ENCODE measurements at regions not wholly inside any gene's neighbourhood (a gene's known extent, or its start where the extent isn't known, plus 50 kb on each side); places are given as distances from the start of the nearest gene placed in this dataset.
"Not testable (repeated sequence)": the region's sequence is repeated elsewhere in the genome, so short reads cannot be mapped to it uniquely, and the experiment has no call there.

- DNase-seq, result no peak
Observed at GRCh38 chr14:38973083-38973700, 129.8 kb downstream of the SEC23A start.

DNA sequence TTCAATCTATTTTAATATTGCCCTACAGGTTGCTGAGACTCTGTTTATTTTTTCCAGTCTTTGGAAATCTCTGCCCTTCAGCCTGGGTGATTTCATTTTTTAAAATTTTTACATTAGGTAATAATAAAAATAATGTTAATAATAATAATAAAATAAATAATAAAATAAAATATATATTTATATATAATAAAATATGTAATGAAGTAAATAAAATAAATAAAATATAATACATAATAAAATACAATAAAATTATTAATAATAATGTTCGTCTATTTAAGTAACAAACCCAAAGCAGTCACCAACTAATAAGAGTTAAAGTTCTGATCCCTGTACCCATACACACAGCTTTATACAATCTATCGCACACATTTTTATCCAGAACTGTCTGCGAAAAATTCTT lies 130.5 kb downstream of the SEC23A start:
- DNase-seq, result no peak

DNA sequence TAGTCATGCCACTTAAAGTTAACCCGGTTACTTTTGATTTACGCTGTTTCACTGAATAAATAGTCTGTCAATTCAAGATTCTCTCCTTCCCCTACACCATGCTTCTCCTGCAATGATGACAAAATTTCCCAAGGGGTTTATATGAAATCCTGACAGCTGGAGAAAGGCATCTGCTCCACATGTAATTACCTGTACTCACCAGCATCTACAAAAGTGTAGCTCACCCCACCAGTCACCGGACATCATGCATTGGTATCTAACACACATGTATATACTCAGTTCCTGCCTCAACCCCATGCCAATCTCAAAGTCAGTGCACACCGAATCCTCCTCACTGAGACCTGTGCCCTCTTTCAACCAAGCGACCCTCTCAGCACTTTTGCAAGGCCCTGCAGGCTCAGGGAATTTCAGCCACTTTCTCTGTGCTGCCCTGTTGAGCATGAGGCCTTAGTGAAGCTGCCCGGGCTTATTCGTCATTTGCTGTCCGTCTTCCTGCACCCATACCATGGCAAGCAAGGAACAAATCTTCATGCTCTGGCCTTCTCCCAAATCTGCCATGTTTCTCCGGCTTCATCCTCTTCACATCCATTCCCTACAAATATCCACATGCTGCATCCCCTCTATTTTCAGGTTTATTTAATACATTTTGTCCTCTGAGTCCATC lies 131.6 kb downstream of the SEC23A start:
- no peak for DNase-seq

DNA sequence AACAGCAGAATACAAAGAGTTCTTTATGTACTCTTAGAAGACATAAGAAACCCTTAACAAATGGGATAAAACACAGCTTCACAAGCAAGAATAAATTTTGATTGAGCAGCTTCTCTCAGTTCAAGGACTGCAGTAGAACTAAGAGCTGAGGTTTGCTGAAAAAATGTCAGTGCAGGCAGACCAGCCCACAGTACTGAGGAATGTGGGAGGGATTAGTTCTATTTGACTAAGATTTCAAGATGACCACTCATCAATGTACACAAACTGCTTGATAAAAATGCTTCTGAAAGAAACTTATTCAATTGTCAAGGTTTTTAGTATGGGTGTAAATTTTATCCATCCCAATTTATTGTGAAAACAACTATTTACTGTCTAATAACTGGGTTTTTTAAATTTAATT lies 138.4 kb downstream of the SEC23A start:
- peak; percentile 35 for DNase-seq

GRCh38 chr14:38960946-38961531 lies 142.0 kb downstream of the SEC23A start:
- no peak for DNase-seq

GRCh38 chr14:38959021-38959420 lies 144.0 kb downstream of the SEC23A start:
- DNase-seq, result no peak

DNA sequence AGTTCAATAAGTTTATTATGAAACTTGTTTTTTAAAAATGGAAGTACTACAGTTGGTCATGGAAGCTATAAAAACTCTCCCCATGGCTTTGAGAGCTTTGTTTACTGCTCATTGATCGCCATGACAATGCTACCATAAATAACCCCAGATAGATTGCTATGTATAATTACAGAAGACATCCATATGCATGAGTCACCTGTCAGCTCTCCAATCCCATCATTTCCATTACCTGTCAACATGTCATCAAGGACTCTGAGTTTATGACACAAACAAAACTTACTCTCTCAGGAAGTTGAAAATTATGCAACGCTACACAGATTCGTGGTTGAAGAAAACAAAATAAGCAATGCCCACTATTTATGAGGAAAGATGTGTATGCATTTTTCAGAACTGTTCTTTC lies 144.4 kb downstream of the SEC23A start:
- DNase-seq, result no peak

- DNase-seq, result no peak
Observed at GRCh38 chr14:38951451-38951850, 151.6 kb downstream of the SEC23A start.

GRCh38 chr14:38950676-38951075 lies 152.4 kb downstream of the SEC23A start:
- DNase-seq, result no peak

- DNase-seq, result no peak
Observed at GRCh38 chr14:38948576-38948975, 154.5 kb downstream of the SEC23A start.

DNA sequence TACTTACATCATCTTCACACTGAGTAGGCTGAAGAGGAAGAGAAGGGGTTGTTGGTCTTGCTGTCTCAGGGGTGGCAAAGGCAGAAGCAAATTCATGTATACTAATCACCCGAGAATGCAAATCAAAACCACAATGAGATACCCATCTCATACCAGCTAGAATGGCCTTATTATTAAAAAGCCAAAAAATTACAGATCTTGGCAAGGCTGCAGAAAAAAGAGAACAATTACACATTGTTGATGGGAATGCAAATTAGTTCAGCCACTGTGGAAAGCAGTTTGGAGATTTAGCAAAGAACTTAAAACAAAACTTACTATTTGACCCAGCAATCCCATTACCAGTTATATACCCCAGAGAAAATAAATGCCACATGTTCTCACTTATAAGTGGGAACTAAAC lies 154.9 kb downstream of the SEC23A start:
- DNase-seq, result no peak

DNA sequence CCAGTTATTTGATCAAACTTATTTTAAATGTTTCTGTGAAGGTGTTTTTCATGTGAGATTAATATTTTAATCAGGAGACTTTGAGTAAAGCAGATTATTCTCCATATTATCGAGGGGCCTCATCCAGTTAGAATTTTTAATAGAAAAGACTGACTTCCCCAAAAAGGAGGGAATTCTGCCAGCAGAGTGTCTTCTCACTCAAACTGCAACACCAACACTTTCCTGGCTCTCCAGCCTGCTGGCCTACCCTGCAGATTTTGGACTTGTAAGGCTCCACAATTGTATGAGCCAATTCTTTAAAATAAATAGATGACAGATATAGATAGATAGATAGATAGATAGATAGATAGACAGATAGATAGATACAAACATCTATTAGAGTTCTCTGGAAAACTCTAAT lies 155.7 kb downstream of the SEC23A start:
- no peak for DNase-seq

DNA sequence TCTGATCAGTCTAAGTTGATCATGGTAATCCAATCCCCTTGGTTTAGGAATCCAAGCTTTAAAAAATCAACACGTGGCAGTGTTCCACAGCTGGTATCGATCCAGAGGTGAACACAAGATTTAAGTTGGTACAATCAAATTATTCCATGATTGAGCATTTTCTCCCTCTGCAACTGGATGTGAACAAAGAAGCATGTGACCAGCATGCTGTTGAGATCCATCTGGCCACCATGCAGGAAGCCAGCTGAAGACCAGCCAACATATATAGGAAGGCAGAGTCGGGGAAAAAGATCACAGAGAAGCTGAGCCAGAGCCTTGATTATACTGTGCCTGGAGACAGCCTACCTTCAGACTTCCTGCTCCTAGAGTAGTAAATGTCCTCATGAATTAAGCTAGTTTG lies 158.3 kb downstream of the SEC23A start:
- no peak for DNase-seq

DNA sequence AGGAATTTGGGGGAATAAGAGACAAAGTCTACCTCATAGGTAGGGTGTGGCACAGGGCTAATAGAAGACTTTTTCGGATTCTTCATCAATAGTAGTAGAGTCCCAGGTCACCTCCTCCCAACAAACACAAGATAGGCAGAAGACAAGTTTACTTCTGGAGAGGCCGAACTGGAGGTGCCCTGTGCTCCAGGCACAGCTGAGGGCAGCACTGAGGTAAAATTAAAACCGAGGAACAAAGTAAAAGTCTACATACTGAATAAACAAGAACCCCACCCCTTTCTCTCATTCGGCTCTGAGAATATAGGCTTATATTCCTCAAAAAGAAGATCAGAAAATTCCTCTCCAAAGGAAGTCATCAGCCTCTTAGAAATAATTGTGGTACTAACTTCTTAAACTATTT lies 161.5 kb downstream of the SEC23A start:
- DNase-seq, result no peak

DNA sequence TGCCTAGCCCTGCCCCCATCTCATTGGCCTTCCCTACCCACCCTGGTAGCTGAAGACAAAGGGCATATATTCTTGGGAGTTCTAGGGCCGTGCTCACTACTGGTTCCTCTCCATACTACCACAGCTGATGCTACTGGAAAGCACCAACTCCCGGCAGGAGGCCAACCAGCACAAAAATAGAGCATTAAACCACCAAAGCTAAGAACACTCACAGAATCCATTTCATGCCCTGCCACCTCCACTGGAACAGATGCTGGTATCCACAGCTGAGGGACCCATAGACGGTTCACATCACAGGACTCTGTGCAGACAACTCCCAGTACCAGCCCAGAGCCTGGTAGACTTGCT lies 170.4 kb downstream of the SEC23A start:
- DNase-seq, result not testable (repeated sequence)

- no peak for DNase-seq
Observed at GRCh38 chr14:38931969-38932652, 170.9 kb downstream of the SEC23A start.

- no peak for DNase-seq
Observed at GRCh38 chr14:38930898-38931297, 172.1 kb downstream of the SEC23A start.

DNA sequence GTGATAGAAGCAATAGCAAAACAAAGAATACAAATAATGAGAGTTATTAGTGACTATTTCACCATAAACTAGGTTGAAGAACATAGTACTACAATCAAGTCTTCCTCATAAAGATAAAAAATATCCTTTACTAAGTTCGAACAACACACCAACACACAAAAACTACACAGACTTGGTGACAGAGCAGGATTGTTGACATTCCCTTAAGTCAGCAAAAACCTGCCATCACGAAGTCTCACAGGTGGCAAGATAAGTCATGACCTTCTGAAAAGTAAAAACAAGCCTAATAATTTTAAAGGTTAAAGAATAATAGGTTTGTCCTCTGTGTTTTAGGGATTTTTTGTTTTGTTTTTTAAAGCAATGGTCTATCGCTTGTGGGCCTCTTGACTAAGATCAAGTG lies 173.0 kb downstream of the SEC23A start:
- DNase-seq, result no peak

- no peak for DNase-seq
Observed at GRCh38 chr14:38929416-38929815, 173.6 kb downstream of the SEC23A start.

DNA sequence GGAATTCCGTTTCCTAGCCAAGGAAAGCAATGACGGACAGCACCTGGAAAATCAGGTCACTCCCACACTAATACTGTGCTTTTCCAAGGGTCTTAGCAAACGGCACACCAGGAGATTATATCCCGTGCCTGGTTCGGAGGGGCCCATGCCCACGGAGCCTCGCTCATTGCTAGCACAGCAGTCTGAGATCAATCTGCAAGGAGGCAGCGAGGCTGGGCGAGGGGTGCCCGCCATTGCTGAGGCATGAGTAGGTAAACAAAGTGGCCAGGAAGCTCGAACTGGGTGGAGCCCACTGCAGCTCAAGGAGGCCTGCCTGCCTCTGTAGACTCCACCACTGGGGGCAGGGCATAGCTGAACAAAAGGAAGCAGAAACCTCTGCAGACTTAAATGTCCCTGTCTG lies 181.1 kb downstream of the SEC23A start:
- DNase-seq, result not testable (repeated sequence)

DNA sequence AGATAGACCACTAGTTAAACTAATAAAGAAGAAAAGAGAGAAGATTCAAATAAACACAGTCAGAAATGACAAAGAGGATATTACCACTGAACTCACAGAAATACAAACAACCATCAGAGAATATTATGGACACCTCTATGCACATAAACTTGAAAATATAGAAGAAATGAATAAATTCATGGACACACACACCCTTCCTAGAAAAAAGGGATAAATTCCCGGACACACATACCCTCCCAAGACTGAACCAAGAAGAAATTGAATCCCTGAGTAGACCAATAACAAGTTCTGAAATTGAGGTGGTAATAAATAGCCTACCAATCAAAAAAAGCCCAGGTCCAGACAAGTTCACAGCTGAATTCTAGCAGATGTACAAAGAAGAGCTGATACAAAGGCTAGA lies 187.9 kb downstream of the SEC23A start:
- no peak for DNase-seq

DNA sequence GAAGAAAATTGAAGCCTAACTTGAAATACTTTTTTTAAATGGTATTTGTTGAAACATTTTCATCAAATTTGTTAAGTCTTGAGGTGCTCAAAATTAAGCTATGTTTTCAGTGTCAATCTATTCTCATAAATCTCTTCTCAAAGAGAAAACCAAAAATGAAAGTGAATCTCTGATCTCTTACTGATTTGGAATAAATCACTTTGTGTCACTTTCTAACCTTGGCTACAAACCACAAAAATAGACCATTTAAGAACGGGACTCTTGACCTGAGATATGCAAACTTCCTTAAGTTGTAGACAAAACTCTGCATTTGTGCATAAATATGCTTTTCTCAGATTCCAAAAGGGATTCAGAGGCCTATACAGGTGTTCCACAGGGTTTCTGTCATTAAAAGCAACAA lies 192.9 kb downstream of the SEC23A start:
- DNase-seq, result no peak

DNA sequence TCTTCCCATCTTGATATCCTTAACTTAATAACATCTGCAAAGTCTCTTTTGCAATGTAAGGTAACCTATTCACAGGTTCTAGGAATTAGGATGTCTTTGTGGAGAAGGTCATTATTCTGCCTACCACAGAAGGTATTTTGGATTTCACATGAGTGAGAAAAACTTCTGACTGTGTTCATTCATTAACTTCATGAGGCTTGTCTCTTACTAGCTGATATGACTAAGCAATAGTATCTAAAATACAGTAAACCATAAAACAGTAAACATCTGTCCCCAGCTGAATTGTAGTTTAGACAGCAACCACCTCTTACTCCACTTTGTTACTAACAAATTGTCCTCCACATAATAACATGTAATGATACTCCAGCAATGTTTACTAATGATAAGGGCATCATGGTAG lies 198.1 kb downstream of the SEC23A start:
- no peak for DNase-seq

- DNase-seq, result no peak
Observed at GRCh38 chr14:38901791-38902190, 201.2 kb downstream of the SEC23A start.

Data from NCI-H2029 treated with DMSO at 0.1 percent for 48 hours (cell line).